ENCODE measurements at regions not wholly inside any gene's neighbourhood (a gene's known extent, or its start where the extent isn't known, plus 50 kb on each side); places are given as distances from the start of the nearest gene placed in this dataset.

DNA sequence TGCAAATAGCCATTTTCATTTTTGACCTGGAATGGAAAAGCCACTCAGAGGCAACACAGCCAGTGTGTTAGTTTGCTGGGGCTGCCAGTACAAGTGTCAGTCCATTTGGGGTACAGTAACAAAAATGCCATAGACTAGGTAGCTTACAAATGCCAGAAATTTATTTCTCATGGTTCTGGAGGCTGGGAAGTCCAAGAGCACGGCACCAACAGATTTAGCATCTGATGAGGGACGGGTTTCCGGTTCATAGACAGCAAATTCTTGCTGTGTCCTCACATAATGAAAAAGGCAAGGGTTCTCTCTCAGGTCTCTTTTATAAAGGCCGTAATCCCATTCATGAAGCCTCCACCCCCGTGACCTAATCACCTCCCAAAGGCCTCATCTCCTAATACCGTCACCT, 418.2 kb downstream of the TYW1 start:
- TF ChIP-seq, protein P1, sequence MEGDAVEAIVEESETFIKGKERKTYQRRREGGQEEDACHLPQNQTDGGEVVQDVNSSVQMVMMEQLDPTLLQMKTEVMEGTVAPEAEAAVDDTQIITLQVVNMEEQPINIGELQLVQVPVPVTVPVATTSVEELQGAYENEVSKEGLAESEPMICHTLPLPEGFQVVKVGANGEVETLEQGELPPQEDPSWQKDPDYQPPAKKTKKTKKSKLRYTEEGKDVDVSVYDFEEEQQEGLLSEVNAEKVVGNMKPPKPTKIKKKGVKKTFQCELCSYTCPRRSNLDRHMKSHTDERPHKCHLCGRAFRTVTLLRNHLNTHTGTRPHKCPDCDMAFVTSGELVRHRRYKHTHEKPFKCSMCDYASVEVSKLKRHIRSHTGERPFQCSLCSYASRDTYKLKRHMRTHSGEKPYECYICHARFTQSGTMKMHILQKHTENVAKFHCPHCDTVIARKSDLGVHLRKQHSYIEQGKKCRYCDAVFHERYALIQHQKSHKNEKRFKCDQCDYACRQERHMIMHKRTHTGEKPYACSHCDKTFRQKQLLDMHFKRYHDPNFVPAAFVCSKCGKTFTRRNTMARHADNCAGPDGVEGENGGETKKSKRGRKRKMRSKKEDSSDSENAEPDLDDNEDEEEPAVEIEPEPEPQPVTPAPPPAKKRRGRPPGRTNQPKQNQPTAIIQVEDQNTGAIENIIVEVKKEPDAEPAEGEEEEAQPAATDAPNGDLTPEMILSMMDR (conservative IDR thresholded peaks at IDR 0.05; ENCODE audit: low read depth, low read length), result no peak
- TF ChIP-seq EZH2 (IDR thresholded peaks at IDR 0.05; ENCODE audit: borderline replicate concordance, low read depth, low read length, poor library complexity, severe bottlenecking), result no peak

Data from A673 (cell line).